H1 (cell line): ENCODE measurements at regions not wholly inside any gene's neighbourhood (a gene's known extent, or its start where the extent isn't known, plus 50 kb on each side); places are given as distances from the start of the nearest gene placed in this dataset.

ENCODE experiments used
- CHD7 ChIP-seq: fragments of 300-600 bp; sonication (generic); IDR thresholded peaks from 2 replicates; pipeline ENCODE4 v1.7.1; 2012; ENCODE audit warnings: low read length, moderate library complexity, mild to moderate bottlenecking, inconsistent platforms; ENCODE audit not compliant: insufficient replicate concordance
- CTBP2 ChIP-seq: IDR thresholded peaks from 2 replicates; pipeline ENCODE4 v1.7.0; 2011; ENCODE audit warnings: borderline replicate concordance, mild to moderate bottlenecking, moderate library complexity, mixed read lengths, low read length; ENCODE audit not compliant: insufficient read depth, insufficient read length
- KDM1A ChIP-seq: fragments of 200-600, 300-600 bp; sonication (generic); IDR thresholded peaks from 2 replicates; pipeline ENCODE4 v1.7.1; 2016; ENCODE audit warnings: mild to moderate bottlenecking, low read length, borderline replicate concordance
- KDM4A ChIP-seq: IDR thresholded peaks from one replicate; pipeline ENCODE4 v1.7.1; 2012; ENCODE audit warnings: low read depth, mild to moderate bottlenecking, moderate library complexity, low read length, inconsistent platforms; ENCODE audit not compliant: severe bottlenecking
- RAD21 ChIP-seq, 2 experiments: IDR thresholded peaks in 1 of 2; conservative IDR thresholded peaks in 1 of 2; 2 replicates each; pipeline ENCODE4 v1.6.1; 2011; ENCODE audit warnings: low read depth in 2 of 2, low read length in 2 of 2, improper control_type of control experiment in 1 of 2, inconsistent platforms in 1 of 2, mild to moderate bottlenecking in 1 of 2, moderate library complexity in 1 of 2
- RNF2 ChIP-seq: fragments of 200-900, 300-1000 bp; sonication (generic); IDR thresholded peaks from 2 replicates; pipeline ENCODE4 v1.7.1; 2016; ENCODE audit warnings: borderline replicate concordance, low read depth, mild to moderate bottlenecking, antibody characterized with exemption, low read length; ENCODE audit not compliant: poor library complexity, severe bottlenecking; ENCODE audit errors: missing control alignments
- TCF12 ChIP-seq: IDR thresholded peaks from 2 replicates; pipeline ENCODE4 v1.6.1; 2011; ENCODE audit warnings: low read depth, mild to moderate bottlenecking, low read length
- TEAD4 ChIP-seq: IDR thresholded peaks from 2 replicates; pipeline ENCODE4 v1.6.1; 2012; ENCODE audit warnings: low read depth, low read length, inconsistent platforms, mixed read lengths

DNA sequence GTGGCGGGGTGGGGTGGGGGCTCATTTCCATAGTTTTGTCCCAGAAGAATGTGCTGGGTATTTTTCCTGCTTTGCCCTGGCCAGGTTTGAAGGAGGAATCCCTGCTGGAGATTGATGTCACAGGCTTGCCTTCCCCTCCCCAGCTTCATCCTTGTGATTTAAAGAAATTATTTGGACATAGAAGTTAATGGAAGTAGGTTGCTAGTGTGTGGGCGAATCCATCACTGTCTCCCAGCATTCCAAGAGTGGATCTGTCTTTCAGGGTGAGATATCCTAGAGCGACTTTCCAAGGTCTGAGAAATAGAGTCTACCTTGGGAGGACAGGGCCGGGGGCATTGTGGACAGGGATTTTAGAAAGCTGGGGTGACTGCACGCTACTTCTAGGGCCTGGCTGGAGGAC lies 64.9 kb upstream of the HSPA9 start (continued):
- TF ChIP-seq RAD21 (IDR thresholded peaks at IDR 0.05 in 1 of 2, conservative IDR thresholded peaks at IDR 0.05 in 1 of 2; ENCODE audit: low read depth in 2 of 2, low read length in 2 of 2) (no peak), CHD7 (no peak), CTBP2 (no peak), KDM1A (no peak), KDM4A (no peak), TEAD4 (no peak), RNF2 (no peak), TCF12 (no peak)
